ENCODE measurements at regions not wholly inside any gene's neighbourhood (a gene's known extent, or its start where the extent isn't known, plus 50 kb on each side); places are given as distances from the start of the nearest gene placed in this dataset.

DNA sequence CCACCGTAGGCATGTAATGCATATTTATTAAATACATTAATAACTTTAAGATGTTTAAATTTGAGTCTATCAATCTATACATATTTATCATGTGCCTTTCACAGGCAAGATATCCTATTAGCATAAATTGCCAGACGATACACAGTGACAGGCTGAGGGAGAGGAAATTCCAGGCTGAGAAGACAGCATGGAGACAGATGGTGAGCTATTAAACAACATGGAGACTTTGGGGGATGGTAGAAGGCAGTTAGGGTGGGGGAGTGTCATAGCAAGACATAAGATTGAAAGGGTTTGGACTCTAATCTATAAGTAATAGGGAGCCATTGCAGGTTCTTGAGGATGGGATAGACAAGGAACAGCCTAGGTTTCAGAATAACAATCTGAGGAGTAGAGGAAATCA lies 138.5 kb downstream of the NXPE2 start:
- H3K4me3 ChIP-seq: no peak overlapping the region
- no peaks in the 10 kb centered on the region for H3K36me3 ChIP-seq
- H3K27me3 ChIP-seq (replicated peaks): no peaks in the 10 kb centered on the region
- no peak for DNase-seq (ENCODE audit: low read depth in 1 of 2, low spot score in 2 of 2)
- no peaks in the 10 kb centered on the region for H3K4me1 ChIP-seq (replicated peaks)
- H3K27ac ChIP-seq: no peak overlapping the region
- H3K9me3 ChIP-seq (replicated peaks): no peaks in the 10 kb centered on the region

DNA sequence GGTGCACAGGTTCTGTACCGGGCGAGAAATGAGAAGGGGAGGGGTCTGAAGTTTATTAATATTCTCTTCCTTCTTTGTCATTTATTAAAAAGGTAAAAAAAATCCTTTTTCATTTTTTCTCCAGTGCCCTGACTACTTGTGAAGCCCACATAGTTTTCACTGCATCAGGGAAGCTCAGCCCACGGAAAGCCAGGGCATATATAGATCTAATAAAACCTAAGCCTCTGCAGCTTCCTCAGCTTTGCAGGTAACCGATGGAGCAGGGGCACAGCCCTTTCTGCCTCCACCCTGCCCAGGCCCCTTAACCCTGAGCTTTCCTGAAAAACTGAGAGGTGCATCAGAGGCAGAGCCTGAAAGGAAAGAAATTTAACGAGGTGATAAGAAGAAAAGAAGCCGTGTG lies 140.1 kb downstream of the NXPE2 start:
- DNase-seq (ENCODE audit: low read depth in 1 of 2, low spot score in 2 of 2): no peak
- H3K4me1 ChIP-seq (replicated peaks): no peaks in the 10 kb centered on the region
- no peak overlapping the region for H3K4me3 ChIP-seq
- no peaks in the 10 kb centered on the region for H3K9me3 ChIP-seq (replicated peaks)
- H3K27me3 ChIP-seq (replicated peaks): no peaks in the 10 kb centered on the region
- H3K27ac ChIP-seq: no peak overlapping the region
- no peaks in the 10 kb centered on the region for H3K36me3 ChIP-seq

- no peaks in the 10 kb centered on the region for H3K9me3 ChIP-seq (replicated peaks)
- no peak for DNase-seq (ENCODE audit: low read depth in 1 of 2, low spot score in 2 of 2)
- H3K27me3 ChIP-seq (replicated peaks): no peaks in the 10 kb centered on the region
- H3K4me3 ChIP-seq: no peak overlapping the region
- no peak overlapping the region for H3K27ac ChIP-seq
- no peaks in the 10 kb centered on the region for H3K36me3 ChIP-seq
- H3K4me1 ChIP-seq (replicated peaks): no peaks in the 10 kb centered on the region
Observed at GRCh38 chr11:114819028-114819427, 140.7 kb downstream of the NXPE2 start.

- no peaks in the 10 kb centered on the region for H3K27me3 ChIP-seq (replicated peaks)
- no peak overlapping the region for H3K27ac ChIP-seq
- H3K9me3 ChIP-seq (replicated peaks): no peaks in the 10 kb centered on the region
- no peak overlapping the region for H3K4me3 ChIP-seq
- no peaks in the 10 kb centered on the region for H3K4me1 ChIP-seq (replicated peaks)
- no peak for DNase-seq (ENCODE audit: low read depth in 1 of 2, low spot score in 2 of 2)
- H3K36me3 ChIP-seq: no peaks in the 10 kb centered on the region
Observed at GRCh38 chr11:114820621-114821020, 142.3 kb downstream of the NXPE2 start.

DNA sequence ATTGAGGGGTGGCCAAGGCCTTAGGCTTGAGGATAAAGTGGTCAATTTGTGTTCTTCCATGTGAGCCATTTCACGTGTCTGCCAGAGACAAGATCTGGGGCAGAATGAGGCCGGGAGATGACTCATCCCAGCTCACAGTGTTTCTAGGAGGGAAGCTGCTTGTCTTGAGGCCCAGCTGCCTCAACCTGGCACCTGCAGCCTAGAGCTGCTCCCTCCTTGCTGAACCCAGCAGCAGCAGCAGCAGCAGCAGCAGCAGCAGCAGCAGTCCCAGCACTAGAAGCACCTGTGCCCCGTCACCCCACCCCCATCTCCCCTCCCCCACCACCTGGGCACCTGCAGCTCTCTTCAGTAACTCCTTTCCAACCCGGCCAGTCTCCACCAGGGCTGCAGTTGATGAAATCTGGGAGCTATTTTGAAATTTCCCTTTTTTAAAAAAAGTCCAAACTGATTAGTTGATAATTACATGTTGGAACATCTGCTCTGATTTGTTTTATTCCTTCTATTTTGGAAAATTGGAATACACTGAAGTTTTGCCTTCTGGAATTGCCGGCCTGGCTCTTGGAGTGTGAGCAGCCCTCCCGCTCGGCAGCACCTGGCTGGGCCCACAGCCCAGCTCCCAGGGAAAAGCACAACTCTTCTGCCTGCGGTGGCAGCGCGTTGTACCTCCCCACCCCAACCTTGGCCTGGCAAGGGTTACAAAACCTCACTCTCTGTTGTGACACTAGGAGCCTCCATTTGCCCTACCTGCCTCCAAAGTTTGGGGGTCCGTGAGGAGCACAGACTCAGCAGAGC lies 143.5 kb downstream of the NXPE2 start:
- no peak overlapping the region for H3K4me3 ChIP-seq
- DNase-seq (ENCODE audit: low read depth in 1 of 2, low spot score in 2 of 2): no peak
- H3K36me3 ChIP-seq: no peaks in the 10 kb centered on the region
- no peaks in the 10 kb centered on the region for H3K9me3 ChIP-seq (replicated peaks)
- no peaks in the 10 kb centered on the region for H3K4me1 ChIP-seq (replicated peaks)
- no peaks in the 10 kb centered on the region for H3K27me3 ChIP-seq (replicated peaks)
- no peak overlapping the region for H3K27ac ChIP-seq

DNA sequence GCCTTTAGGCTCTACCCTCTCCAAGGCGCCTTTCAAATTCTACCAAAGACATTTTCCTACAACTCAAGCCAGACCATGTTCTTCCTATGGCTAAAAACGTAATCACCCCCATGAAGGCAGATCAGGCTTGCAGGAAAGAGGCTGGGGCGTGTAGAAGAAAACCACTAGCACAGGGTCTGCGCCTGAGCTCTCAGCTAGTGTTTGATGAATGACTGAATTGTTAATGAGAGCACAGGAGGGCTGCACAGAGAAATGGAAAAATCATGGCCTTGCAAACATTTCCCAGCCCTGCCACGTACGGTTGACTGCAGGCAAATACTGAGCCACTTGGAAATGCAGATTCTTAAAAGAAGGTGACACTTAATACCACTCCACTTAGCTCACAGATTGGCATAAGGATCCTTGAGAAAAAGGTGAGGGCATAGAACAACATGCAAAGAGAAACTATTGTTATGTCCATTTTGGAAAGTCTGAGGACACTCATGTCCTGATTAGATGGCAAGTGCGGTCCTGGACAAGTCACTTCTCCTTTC lies 148.6 kb downstream of the NXPE2 start:
- Histone ChIP-seq H3K9me3 (replicated peaks) (no peaks in the 10 kb centered on the region), H3K27ac (no peak overlapping the region), H3K4me3 (no peak overlapping the region), H3K27me3 (replicated peaks) (no peaks in the 10 kb centered on the region), H3K4me1 (replicated peaks) (no peaks in the 10 kb centered on the region), H3K36me3 (no peaks in the 10 kb centered on the region)
- no peak for DNase-seq (ENCODE audit: low read depth in 1 of 2, low spot score in 2 of 2)

GRCh38 chr11:114827736-114828135 lies 149.4 kb downstream of the NXPE2 start:
- Histone ChIP-seq H3K9me3 (replicated peaks) (no peaks in the 10 kb centered on the region), H3K4me1 (replicated peaks) (no peaks in the 10 kb centered on the region), H3K36me3 (no peaks in the 10 kb centered on the region), H3K4me3 (no peak overlapping the region), H3K27ac (no peak overlapping the region), H3K27me3 (replicated peaks) (no peaks in the 10 kb centered on the region)
- DNase-seq (ENCODE audit: low read depth in 1 of 2, low spot score in 2 of 2): no peak

DNA sequence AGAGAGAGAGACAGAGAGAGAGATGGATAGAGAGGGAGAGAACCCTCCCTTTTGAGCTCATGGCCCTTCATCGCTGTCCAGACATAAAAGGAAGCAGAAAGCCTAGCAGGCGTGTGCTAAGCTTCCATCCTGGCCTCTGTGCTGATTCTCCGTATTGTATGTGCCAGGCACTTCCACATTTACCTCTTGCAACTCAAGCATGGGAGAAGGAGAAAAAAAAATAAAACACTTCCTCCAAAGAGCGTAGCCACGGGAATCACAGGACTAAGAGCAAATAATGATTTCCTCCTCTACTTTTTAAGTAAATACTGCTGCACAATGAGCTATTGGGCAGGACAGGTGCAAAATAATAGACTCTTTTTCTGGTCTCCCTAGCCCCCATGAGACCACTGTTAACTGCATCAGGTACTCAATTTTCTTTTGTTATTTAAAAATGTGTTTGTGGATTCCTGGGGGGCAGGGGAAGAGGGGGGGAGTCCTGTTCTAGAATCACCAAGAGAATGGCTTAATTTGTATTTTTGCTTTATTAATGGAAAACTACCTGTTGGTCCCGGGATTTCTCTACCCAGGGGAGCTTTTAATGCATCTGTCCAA lies 154.3 kb downstream of the NXPE2 start:
- Histone ChIP-seq H3K27ac (no peak overlapping the region), H3K9me3 (replicated peaks) (no peaks in the 10 kb centered on the region), H3K36me3 (no peaks in the 10 kb centered on the region), H3K4me1 (replicated peaks) (no peaks in the 10 kb centered on the region), H3K4me3 (no peak overlapping the region), H3K27me3 (replicated peaks) (no peaks in the 10 kb centered on the region)
- no peak for DNase-seq (ENCODE audit: low read depth in 1 of 2, low spot score in 2 of 2)

GRCh38 chr11:114836161-114836560 lies 157.8 kb downstream of the NXPE2 start:
- Histone ChIP-seq H3K36me3 (no peaks in the 10 kb centered on the region), H3K9me3 (replicated peaks) (no peaks in the 10 kb centered on the region), H3K4me1 (replicated peaks) (no peaks in the 10 kb centered on the region), H3K27me3 (replicated peaks) (no peaks in the 10 kb centered on the region), H3K27ac (no peak overlapping the region), H3K4me3 (no peak overlapping the region)
- DNase-seq (ENCODE audit: low read depth in 1 of 2, low spot score in 2 of 2): no peak

GRCh38 chr11:114844896-114845295 lies 166.6 kb downstream of the NXPE2 start:
- no peaks in the 10 kb centered on the region for H3K9me3 ChIP-seq (replicated peaks)

GRCh38 chr11:114845766-114846415 lies 167.6 kb downstream of the NXPE2 start:
- Histone ChIP-seq H3K4me1 (replicated peaks) (no peaks in the 10 kb centered on the region), H3K36me3 (no peaks in the 10 kb centered on the region), H3K4me3 (no peak overlapping the region), H3K27me3 (replicated peaks) (no peaks in the 10 kb centered on the region), H3K27ac (no peak overlapping the region), H3K9me3 (replicated peaks) (no peaks in the 10 kb centered on the region)
- no peak for DNase-seq (ENCODE audit: low read depth in 1 of 2, low spot score in 2 of 2)

More at GRCh38 chr11:114844896-114845295, 166.6 kb downstream of the NXPE2 start:
- DNase-seq (ENCODE audit: low read depth in 1 of 2, low spot score in 2 of 2): no peak
- Histone ChIP-seq H3K4me3 (no peak overlapping the region), H3K27me3 (replicated peaks) (no peaks in the 10 kb centered on the region), H3K36me3 (no peaks in the 10 kb centered on the region), H3K4me1 (replicated peaks) (no peaks in the 10 kb centered on the region), H3K27ac (no peak overlapping the region)

DNA sequence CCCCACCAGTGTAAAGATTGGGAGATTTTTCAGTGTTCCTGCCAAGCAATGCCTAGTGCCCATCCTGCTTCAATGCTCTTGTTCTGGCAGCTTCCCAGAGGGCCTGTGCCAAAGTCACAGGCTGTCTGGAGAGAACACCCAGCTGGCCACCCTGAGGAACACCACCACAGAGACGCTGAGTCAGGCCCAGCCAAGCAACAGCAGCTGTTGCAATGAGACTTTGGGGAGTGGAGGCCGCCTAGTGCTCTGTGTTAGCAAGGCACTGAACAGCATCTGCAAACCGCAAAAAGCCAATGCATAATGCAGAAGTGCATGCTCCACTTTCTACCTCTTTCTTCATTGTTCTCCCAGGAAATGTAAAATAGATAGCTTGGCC lies 168.1 kb downstream of the NXPE2 start:
- Histone ChIP-seq H3K27ac (no peak overlapping the region), H3K9me3 (replicated peaks) (no peaks in the 10 kb centered on the region), H3K4me1 (replicated peaks) (no peaks in the 10 kb centered on the region), H3K4me3 (no peak overlapping the region), H3K36me3 (no peaks in the 10 kb centered on the region), H3K27me3 (replicated peaks) (no peaks in the 10 kb centered on the region)
- no peak for DNase-seq (ENCODE audit: low read depth in 1 of 2, low spot score in 2 of 2)

DNA sequence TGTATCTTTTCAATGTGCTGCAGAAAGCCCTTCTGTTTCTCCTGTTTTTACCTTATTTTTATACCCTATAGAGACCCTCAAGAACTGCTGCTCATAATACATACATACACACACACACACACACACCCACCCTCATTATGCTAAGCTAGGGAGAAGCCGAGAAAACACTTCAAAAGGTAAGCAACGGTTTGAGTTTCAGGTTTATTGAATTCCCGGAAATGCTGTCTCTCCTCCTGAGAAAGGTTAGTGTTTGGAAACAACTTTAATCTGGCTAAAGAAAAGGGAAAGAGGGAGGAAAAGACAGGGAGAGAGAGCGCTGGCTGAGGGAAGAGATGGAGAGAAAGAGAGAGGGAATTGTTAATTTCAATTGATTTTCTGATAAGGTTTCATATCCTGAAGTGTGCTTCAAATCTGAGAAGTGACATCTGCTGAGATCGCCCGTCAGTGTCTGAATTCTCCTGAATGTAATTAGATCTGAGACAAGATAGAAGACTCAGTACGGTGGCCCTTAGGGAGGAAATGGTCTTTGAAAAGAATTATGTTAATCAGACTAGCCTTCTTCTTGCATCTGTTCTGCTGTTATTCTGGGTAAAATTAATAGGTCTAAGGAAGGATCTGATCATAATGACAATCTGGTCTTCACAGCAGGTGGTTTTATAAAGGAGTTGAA lies 169.1 kb downstream of the NXPE2 start:
- no peaks in the 10 kb centered on the region for H3K27me3 ChIP-seq (replicated peaks)
- no peaks in the 10 kb centered on the region for H3K9me3 ChIP-seq (replicated peaks)
- DNase-seq (ENCODE audit: low read depth in 1 of 2, low spot score in 2 of 2): no peak
- H3K4me3 ChIP-seq: no peak overlapping the region
- no peaks in the 10 kb centered on the region for H3K4me1 ChIP-seq (replicated peaks)
- H3K36me3 ChIP-seq: no peaks in the 10 kb centered on the region
- no peak overlapping the region for H3K27ac ChIP-seq

DNA sequence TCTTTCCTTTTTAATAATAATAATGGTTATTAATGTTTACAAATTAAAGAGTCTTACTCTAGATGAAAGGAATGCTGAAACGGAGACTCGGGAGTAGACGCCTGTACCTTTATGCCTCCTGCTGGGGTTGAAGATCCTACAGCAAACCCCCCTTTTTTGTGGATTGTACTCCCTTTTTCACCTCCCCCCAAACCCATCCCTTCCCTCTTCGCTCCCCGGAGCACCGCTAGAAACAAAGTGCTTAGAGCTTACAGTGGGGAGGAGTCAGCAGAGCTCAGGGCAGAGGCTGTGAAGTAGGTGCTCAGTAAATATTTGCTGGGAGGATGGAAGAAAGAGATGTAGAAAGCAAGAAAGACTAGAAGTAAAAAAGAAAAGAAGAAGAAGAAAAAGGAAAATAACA lies 169.7 kb downstream of the NXPE2 start:
- Histone ChIP-seq H3K27me3 (replicated peaks) (no peaks in the 10 kb centered on the region), H3K4me1 (replicated peaks) (no peaks in the 10 kb centered on the region), H3K27ac (no peak overlapping the region), H3K4me3 (no peak overlapping the region), H3K36me3 (no peaks in the 10 kb centered on the region), H3K9me3 (replicated peaks) (no peaks in the 10 kb centered on the region)
- DNase-seq (ENCODE audit: low read depth in 1 of 2, low spot score in 2 of 2): no peak

All from SJSA1 (cell line).